ENCODE measurements at regions not wholly inside any gene's neighbourhood (a gene's known extent, or its start where the extent isn't known, plus 50 kb on each side); places are given as distances from the start of the nearest gene placed in this dataset.

DNA sequence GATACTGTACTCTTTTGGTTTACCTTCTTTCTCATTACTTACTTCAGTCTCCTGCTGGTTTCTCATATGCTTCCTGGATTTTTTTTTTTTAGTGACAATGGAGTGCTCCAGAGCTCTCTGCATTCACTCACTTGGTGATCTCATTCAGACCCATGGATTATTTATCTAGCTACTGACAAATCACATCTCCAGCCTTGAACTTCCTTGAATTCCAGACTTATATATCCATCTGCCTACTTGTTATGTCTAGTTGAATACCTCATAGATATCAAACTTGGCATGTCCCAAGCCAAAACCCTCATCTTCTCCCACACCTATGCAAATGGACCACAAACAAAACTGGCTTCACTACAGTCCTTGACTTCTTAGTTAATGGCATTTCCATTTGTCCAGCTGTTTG, 234.7 kb upstream of the ZPLD1 start:
- TF ChIP-seq RB1 (IDR thresholded peaks at IDR 0.05; ENCODE audit: borderline replicate concordance), result no peak
- TF ChIP-seq POLR2AphosphoS5 (IDR thresholded peaks at IDR 0.05; ENCODE audit: low read length), result no peak
- TF ChIP-seq NBN (IDR thresholded peaks at IDR 0.05), result no peak
- no peak for TF ChIP-seq RFX5 (IDR thresholded peaks at IDR 0.05; ENCODE audit: low read depth, low read length)
- TF ChIP-seq SMC3 (IDR thresholded peaks at IDR 0.05; ENCODE audit: borderline replicate concordance, low read length), result no peak
- TF ChIP-seq, protein P1, sequence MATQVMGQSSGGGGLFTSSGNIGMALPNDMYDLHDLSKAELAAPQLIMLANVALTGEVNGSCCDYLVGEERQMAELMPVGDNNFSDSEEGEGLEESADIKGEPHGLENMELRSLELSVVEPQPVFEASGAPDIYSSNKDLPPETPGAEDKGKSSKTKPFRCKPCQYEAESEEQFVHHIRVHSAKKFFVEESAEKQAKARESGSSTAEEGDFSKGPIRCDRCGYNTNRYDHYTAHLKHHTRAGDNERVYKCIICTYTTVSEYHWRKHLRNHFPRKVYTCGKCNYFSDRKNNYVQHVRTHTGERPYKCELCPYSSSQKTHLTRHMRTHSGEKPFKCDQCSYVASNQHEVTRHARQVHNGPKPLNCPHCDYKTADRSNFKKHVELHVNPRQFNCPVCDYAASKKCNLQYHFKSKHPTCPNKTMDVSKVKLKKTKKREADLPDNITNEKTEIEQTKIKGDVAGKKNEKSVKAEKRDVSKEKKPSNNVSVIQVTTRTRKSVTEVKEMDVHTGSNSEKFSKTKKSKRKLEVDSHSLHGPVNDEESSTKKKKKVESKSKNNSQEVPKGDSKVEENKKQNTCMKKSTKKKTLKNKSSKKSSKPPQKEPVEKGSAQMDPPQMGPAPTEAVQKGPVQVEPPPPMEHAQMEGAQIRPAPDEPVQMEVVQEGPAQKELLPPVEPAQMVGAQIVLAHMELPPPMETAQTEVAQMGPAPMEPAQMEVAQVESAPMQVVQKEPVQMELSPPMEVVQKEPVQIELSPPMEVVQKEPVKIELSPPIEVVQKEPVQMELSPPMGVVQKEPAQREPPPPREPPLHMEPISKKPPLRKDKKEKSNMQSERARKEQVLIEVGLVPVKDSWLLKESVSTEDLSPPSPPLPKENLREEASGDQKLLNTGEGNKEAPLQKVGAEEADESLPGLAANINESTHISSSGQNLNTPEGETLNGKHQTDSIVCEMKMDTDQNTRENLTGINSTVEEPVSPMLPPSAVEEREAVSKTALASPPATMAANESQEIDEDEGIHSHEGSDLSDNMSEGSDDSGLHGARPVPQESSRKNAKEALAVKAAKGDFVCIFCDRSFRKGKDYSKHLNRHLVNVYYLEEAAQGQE (IDR thresholded peaks at IDR 0.05; ENCODE audit: low read depth, low read length), result no peak
